Stomach (tissue), 8 donors: ENCODE measurements at regions not wholly inside any gene's neighbourhood (a gene's known extent, or its start where the extent isn't known, plus 50 kb on each side); places are given as distances from the start of the nearest gene placed in this dataset.

Source experiments
- DNase-seq, 2 donors: peaks; one replicate each; pipeline versions ENCODE4 v3.0.0 to v3.0.0-alpha.2; 2013 to 2019
- H3K27ac ChIP-seq, 5 donors: fragments of 200-600 bp in 4 of 5; sonication (generic) in 4 of 5; one replicate each; pipeline ENCODE4 v1.5.1; 2013 to 2019; ENCODE audit warnings: mild to moderate bottlenecking in 1 of 5, moderate library complexity in 1 of 5
- H3K27me3 ChIP-seq, 3 donors: fragments of 200-600 bp; sonication (generic); one replicate each; pipeline ENCODE4 v1.5.1; 2017 to 2019; ENCODE audit warnings: mixed run types in 1 of 3
- H3K36me3 ChIP-seq, 4 donors: fragments of 200-600 bp; sonication (generic); 1 replicate in 3 of 4; 2 replicates in 1 of 4; pipeline ENCODE4 v1.5.1; 2016 to 2019
- H3K4me1 ChIP-seq, 4 donors: fragments of 200-600 bp; sonication (generic); one replicate each; pipeline ENCODE4 v1.5.1; 2016 to 2019
- H3K4me3 ChIP-seq, 4 donors: fragments of 200-600 bp; sonication (generic) in 3 of 4; one replicate each; pipeline ENCODE4 v1.5.1; 2016 to 2019; ENCODE audit warnings: mild to moderate bottlenecking in 1 of 4
- H3K9me3 ChIP-seq, 4 donors: fragments of 200-600 bp; sonication (generic); one replicate each; pipeline ENCODE4 v1.5.1; 2016 to 2019
- CTCF ChIP-seq, 7 experiments: fragments of 450-650 bp in 4 of 7; fragments of 200-600 bp in 3 of 7; sonication (generic) in 3 of 7; IDR thresholded peaks; one replicate each; pipeline ENCODE4 v1.5.1; 2016 to 2019; ENCODE audit warnings: antibody characterized with exemption in 7 of 7, control low read depth in 2 of 7, mild to moderate bottlenecking in 1 of 7
- EP300 ChIP-seq: sonication (generic); formaldehyde crosslinking; IDR thresholded peaks from one replicate; pipeline ENCODE4 v1.6.1; 2017; ENCODE audit warnings: antibody characterized with exemption
- POLR2A ChIP-seq, 4 donors: fragments of 450-650 bp; IDR thresholded peaks; one replicate each; pipeline ENCODE4 v1.6.1; 2016; ENCODE audit warnings: antibody characterized with exemption in 4 of 4, control low read depth in 2 of 4, mild to moderate bottlenecking in 1 of 4, moderate library complexity in 1 of 4
- POLR2AphosphoS5 ChIP-seq, 3 donors: sonication (generic); formaldehyde crosslinking; IDR thresholded peaks; one replicate each; pipeline ENCODE4 v1.6.1; 2016; ENCODE audit warnings: antibody characterized with exemption in 3 of 3
- WGBS, 5 donors: extraction: QIAGEN DNeasy Blood & Tissue Kit in 3 of 5; methylation state at CpG; one replicate each; pipeline versions ENCODE4 v1.1.5 to v1.1.7; 2013 to 2018; 5-methylcytosine and 5-hydroxymethylcytosine counted together
- intact Hi-C: fragments of 100-400 bp; cut with DNase I; formaldehyde crosslinking; loops from one replicate; pipeline ENCODE4 v1.15.1; 2023; ENCODE audit warnings: low total_unique reads
- donor health status: healthy with polysubstance abuse.
- donor health status: Bipolar disorder and iron deficiency.
- donor health status: healthy.

GRCh38 chr14:81584495-81584894 lies 50.8 kb upstream of the SEL1L start:
- 84 to 97% (median 93%) methylated on average over 2 of the region's 2 CpGs for WGBS, 5 donors
- Histone ChIP-seq H3K27me3 (no peaks in the 10 kb centered on the region), H3K4me1 (no peaks in the 10 kb centered on the region), H3K27ac (no peak overlapping the region), H3K36me3 (no peaks in the 10 kb centered on the region), H3K9me3 (no peaks in the 10 kb centered on the region), H3K4me3 (no peak overlapping the region)
- no peak for DNase-seq
- TF ChIP-seq EP300 (no peak), POLR2A (IDR thresholded peaks at IDR 0.05) (no peak), CTCF (IDR thresholded peaks at IDR 0.05) (no peak), POLR2AphosphoS5 (IDR thresholded peaks at IDR 0.05) (no peak)
- intact Hi-C loops, result no loop called here

GRCh38 chr14:81589381-81590065 lies 55.9 kb upstream of the SEL1L start:
- Histone ChIP-seq H3K4me3 (no peak overlapping the region), H3K4me1 (no peaks in the 10 kb centered on the region), H3K27ac (no peak overlapping the region), H3K27me3 (no peaks in the 10 kb centered on the region), H3K36me3 (no peaks in the 10 kb centered on the region), H3K9me3 (no peaks in the 10 kb centered on the region)
- WGBS, 5 donors, result 81 to 92% (median 85%) methylated on average over 7 of the region's 7 CpGs
- no peak for TF ChIP-seq EP300
- no peak for TF ChIP-seq CTCF (IDR thresholded peaks at IDR 0.05)
- no peak for TF ChIP-seq POLR2AphosphoS5 (IDR thresholded peaks at IDR 0.05)
- TF ChIP-seq POLR2A (IDR thresholded peaks at IDR 0.05), result no peak
- no peak for DNase-seq
- intact Hi-C loops, result no loop called here

GRCh38 chr14:81591266-81591665 lies 57.6 kb upstream of the SEL1L start:
- intact Hi-C loops, result no loop called here

GRCh38 chr14:81594012-81594411 lies 60.4 kb upstream of the SEL1L start:
- intact Hi-C loops, result no loop called here
- H3K27ac ChIP-seq, result no peak overlapping the region
- H3K27me3 ChIP-seq, result no peaks in the 10 kb centered on the region
- no peaks in the 10 kb centered on the region for H3K36me3 ChIP-seq
- TF ChIP-seq CTCF (IDR thresholded peaks at IDR 0.05) (no peak), POLR2A (IDR thresholded peaks at IDR 0.05) (no peak), POLR2AphosphoS5 (IDR thresholded peaks at IDR 0.05) (no peak), EP300 (no peak)
- no peaks in the 10 kb centered on the region for H3K4me1 ChIP-seq
- WGBS, 5 donors, result 20 to 33% (median 31%) methylated on average over 6 of the region's 6 CpGs
- DNase-seq, result peak in 1 of 2 donors; percentile 73
- H3K9me3 ChIP-seq, result no peaks in the 10 kb centered on the region
- H3K4me3 ChIP-seq, result no peak overlapping the region

More at GRCh38 chr14:81591266-81591665, 57.6 kb upstream of the SEL1L start:
- TF ChIP-seq EP300 (no peak), CTCF (IDR thresholded peaks at IDR 0.05) (no peak)
- 56 to 72% (median 66%) methylated on average over 3 of the region's 3 CpGs for WGBS, 5 donors
- Histone ChIP-seq H3K27ac (no peak overlapping the region), H3K4me1 (no peaks in the 10 kb centered on the region), H3K27me3 (no peaks in the 10 kb centered on the region), H3K4me3 (no peak overlapping the region), H3K36me3 (no peaks in the 10 kb centered on the region), H3K9me3 (no peaks in the 10 kb centered on the region)
- DNase-seq, result no peak
